ENCODE measurements at regions not wholly inside any gene's neighbourhood (a gene's known extent, or its start where the extent isn't known, plus 50 kb on each side); places are given as distances from the start of the nearest gene placed in this dataset.

DNA sequence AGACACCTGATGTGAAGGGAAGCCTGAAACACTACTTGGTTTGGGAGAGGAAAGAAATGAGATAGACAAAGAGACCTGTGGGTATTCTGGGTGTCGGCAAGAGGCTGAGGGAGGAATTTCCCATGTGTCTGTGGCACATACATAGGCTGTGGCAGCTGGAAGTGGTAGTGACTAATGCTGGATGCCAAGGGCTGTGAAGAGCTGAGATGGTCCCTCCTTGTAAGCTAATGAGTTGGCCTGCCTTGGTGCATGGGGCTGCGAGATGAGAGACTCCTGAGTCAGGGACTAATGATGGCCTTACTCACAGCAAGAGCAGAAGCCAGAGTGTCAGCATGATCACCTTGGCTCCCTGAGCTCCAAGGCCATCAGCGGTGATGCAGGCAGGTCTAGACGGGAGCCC lies 119.0 kb upstream of the EEPD1 start:
- Histone ChIP-seq H3K27me3 (ENCODE audit: control insufficient read depth, insufficient read depth, low read length) (peaks cover 4% of the 10 kb centered on the region), H3K36me3 (ENCODE audit: control insufficient read depth, insufficient read depth, low read length) (no peaks in the 10 kb centered on the region), H3K4me3 (ENCODE audit: low read depth, low read length) (no peak overlapping the region)
- DNase-seq (ENCODE audit: low read depth): peak; percentile 88
- TF ChIP-seq, protein P1, sequence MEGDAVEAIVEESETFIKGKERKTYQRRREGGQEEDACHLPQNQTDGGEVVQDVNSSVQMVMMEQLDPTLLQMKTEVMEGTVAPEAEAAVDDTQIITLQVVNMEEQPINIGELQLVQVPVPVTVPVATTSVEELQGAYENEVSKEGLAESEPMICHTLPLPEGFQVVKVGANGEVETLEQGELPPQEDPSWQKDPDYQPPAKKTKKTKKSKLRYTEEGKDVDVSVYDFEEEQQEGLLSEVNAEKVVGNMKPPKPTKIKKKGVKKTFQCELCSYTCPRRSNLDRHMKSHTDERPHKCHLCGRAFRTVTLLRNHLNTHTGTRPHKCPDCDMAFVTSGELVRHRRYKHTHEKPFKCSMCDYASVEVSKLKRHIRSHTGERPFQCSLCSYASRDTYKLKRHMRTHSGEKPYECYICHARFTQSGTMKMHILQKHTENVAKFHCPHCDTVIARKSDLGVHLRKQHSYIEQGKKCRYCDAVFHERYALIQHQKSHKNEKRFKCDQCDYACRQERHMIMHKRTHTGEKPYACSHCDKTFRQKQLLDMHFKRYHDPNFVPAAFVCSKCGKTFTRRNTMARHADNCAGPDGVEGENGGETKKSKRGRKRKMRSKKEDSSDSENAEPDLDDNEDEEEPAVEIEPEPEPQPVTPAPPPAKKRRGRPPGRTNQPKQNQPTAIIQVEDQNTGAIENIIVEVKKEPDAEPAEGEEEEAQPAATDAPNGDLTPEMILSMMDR (IDR thresholded peaks at IDR 0.05; ENCODE audit: insufficient read depth, low read length, severe bottlenecking): no peak
- no peak for FAIRE-seq

DNA sequence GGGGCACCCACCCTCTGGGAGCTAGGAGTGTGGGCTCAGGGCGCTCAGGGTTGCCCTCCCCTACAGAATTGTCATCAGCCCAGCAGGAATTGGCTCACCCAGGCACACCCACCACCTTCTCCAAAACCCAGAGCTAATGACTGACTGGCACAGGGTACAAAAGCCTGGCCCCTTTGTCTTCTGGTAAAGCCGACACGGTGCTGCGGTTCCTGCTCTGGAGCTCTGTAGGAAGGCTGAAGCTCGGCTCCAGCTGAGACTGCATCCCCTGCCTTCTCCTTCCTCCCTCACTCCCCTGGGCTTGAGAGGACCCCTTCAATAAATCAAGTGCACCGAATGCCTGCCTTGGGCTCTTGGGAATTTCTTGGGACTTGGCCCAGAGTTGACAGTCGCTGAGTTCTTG lies 117.9 kb upstream of the EEPD1 start:
- Histone ChIP-seq H3K36me3 (ENCODE audit: control insufficient read depth, insufficient read depth, low read length) (no peaks in the 10 kb centered on the region), H3K4me3 (ENCODE audit: low read depth, low read length) (no peak overlapping the region), H3K27me3 (ENCODE audit: control insufficient read depth, insufficient read depth, low read length) (peaks cover 3% of the 10 kb centered on the region)
- TF ChIP-seq, protein P1 (IDR thresholded peaks at IDR 0.05; ENCODE audit: insufficient read depth, low read length, severe bottlenecking): no peak
- peak; percentile 47 for FAIRE-seq
- DNase-seq (ENCODE audit: low read depth): no peak

DNA sequence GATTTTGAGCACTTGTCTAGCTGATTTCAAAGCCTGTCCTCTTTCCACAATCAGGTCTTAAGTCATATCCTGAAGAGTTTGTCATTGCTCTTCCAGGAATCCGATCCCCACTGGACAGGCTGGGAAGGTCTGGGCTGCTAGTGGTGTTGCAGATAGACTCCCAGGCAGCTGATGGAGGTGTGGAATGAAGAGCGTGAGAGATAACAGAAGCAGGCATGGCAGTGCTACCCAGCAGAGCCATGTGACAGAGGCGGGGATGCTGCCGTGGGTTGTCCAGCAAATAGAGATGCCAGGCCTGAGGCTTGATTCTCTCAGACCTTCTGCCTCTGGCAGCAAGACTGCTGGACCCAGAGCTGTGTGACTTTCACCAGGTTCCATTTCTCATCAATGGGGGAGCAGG lies 116.5 kb upstream of the EEPD1 start:
- Histone ChIP-seq H3K36me3 (ENCODE audit: control insufficient read depth, insufficient read depth, low read length) (no peaks in the 10 kb centered on the region), H3K27me3 (ENCODE audit: control insufficient read depth, insufficient read depth, low read length) (no peaks in the 10 kb centered on the region), H3K4me3 (ENCODE audit: low read depth, low read length) (no peak overlapping the region)
- TF ChIP-seq, protein P1 (IDR thresholded peaks at IDR 0.05; ENCODE audit: insufficient read depth, low read length, severe bottlenecking): no peak
- FAIRE-seq (no peak), DNase-seq (ENCODE audit: low read depth) (peak; percentile 30)

DNA sequence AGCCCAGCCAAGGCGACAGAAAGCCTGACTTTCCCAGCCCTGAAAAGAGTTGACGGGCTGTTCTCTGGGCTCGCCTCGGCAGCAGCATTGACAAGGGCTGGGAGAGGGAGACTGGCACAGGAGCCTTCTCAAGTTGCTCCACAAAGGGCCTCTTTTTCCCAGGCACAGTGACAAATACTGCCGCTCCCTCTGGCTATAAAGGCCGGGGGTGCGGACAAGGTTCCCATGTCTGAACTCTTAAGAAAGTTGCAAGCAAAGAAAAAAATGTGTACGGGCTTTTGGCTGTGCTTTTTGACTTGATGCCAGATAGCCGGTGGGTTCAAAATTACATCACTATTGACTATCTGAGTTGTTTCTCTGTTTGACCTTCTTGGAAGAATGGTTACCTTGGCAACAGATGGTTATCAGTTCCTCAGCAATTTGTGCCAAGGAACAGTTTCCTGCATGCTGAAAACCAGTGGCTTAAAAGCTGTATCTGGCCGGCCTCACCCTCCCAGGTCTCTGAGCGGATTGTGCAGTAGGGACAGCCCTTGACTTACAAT lies 115.9 kb upstream of the EEPD1 start:
- no peaks in the 10 kb centered on the region for H3K27me3 ChIP-seq (ENCODE audit: control insufficient read depth, insufficient read depth, low read length)
- DNase-seq (ENCODE audit: low read depth) (peak; percentile 90), FAIRE-seq (peak; percentile 55)
- H3K4me3 ChIP-seq (ENCODE audit: low read depth, low read length): no peak overlapping the region
- TF ChIP-seq, protein P1 (IDR thresholded peaks at IDR 0.05; ENCODE audit: insufficient read depth, low read length, severe bottlenecking): no peak
- H3K36me3 ChIP-seq (ENCODE audit: control insufficient read depth, insufficient read depth, low read length): no peaks in the 10 kb centered on the region

DNA sequence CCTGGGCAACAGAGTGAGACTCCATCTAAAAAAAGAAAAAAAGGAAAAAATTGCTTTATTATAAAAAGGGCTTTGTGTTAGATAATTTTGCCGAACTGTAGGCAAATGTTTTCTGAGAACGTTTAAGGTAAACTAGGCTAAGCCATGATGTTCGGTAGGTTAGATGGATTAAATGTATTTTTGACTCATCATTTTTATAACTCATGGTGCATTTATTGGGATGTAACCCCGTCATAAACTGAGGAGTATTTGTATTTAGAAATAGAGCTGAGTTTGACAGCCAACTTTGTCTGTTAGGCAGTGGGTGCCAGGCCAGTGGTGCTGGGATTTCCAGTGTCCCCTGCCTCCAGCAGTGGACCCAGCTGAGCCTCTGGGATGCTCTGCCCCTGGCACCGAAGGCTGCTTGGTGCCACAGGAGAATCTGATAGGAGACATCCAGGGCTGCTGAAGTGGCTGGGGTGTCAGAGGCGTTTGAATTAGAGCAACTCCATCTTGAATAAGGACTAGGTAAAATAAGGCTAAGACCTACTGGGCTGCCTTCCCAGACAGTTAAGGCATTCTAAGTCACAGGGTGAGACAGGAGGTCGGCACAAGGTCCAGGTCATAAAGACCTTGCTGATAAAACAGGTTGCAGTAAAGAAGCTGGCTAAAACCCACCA lies 114.9 kb upstream of the EEPD1 start:
- Histone ChIP-seq H3K27me3 (ENCODE audit: control insufficient read depth, insufficient read depth, low read length) (no peaks in the 10 kb centered on the region), H3K36me3 (ENCODE audit: control insufficient read depth, insufficient read depth, low read length) (no peaks in the 10 kb centered on the region), H3K4me3 (ENCODE audit: low read depth, low read length) (no peak overlapping the region)
- no peak for FAIRE-seq
- TF ChIP-seq, protein P1 (IDR thresholded peaks at IDR 0.05; ENCODE audit: insufficient read depth, low read length, severe bottlenecking): no peak
- no peak for DNase-seq (ENCODE audit: low read depth)

DNA sequence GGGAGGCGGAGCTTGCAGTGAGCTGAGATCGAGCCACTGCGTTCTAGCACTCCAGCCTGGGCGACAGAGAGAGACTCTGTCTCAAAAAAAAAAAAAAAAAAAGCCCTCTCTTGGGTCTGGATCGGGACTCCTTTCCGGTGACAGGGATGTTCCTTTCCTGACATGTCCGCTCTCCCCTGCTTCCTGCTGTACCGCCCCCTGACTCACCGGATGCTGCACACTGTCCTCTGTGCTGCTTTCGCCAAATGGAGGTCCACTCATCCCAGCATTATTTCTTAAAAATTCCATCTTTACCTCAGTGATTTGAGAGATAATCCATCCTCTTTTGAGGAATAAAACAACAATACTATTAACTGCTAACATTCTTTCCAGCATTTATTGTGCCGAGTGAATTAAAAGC lies 113.8 kb upstream of the EEPD1 start:
- Histone ChIP-seq H3K4me3 (ENCODE audit: low read depth, low read length) (no peak overlapping the region), H3K27me3 (ENCODE audit: control insufficient read depth, insufficient read depth, low read length) (no peaks in the 10 kb centered on the region), H3K36me3 (ENCODE audit: control insufficient read depth, insufficient read depth, low read length) (no peaks in the 10 kb centered on the region)
- TF ChIP-seq, protein P1 (IDR thresholded peaks at IDR 0.05; ENCODE audit: insufficient read depth, low read length, severe bottlenecking): no peak
- FAIRE-seq (no peak), DNase-seq (ENCODE audit: low read depth) (no peak)

All from bronchial epithelial cell (primary cell).